8988T (cell line): ENCODE measurements at regions not wholly inside any gene's neighbourhood (a gene's known extent, or its start where the extent isn't known, plus 50 kb on each side); places are given as distances from the start of the nearest gene placed in this dataset.
"Not testable (repeated sequence)": the region's sequence is repeated elsewhere in the genome, so short reads cannot be mapped to it uniquely, and the experiment has no call there.

Experiments
- DNase-seq: peaks from one replicate; pipeline ENCODE4 v3.0.0; 2011

DNA sequence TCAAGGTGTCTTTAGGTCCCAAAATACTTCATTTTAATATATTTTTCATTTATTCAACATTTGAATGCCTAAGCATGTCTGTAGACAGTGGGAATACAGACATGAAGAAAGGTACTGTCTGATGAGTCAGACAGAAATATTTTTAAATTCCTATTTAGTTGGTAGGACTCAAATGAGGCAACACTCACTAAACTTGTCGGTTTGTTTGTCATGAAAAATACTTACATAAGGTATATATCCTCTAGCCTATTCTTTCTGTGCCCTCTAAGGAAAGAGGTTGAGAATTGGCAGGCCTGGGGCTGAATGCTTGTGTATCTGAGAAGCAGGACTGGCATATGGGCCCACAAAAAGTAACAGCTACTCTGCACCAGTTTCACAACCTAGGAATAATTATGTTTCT, 423.6 kb upstream of the MDFIC2 start:
- DNase-seq: no peak

GRCh38 chr3:70734756-70735155, 422.3 kb upstream of the MDFIC2 start:
- DNase-seq: no peak

- no peak for DNase-seq
Observed at GRCh38 chr3:70731046-70731445, 418.6 kb upstream of the MDFIC2 start.

GRCh38 chr3:70729845-70730244, 417.4 kb upstream of the MDFIC2 start:
- DNase-seq: no peak

DNA sequence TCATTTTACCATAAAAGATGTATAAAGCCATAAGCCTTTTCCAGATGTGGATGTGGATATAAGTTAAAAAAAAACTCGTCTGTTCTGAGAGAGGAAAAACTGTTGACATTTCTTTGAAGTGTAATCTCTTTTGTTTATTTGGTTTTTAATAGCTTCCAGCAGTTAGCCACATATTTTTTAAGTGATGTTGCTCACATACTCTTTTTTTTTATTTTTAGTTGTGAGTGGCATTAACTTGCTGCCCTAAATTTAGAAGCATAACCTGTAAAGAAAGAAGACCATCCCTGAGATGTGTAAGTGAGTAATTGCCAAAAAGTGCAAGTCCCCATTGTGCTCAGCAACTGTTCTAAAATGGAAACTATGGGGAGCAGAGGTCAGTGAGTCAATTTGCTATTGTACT, 415.9 kb upstream of the MDFIC2 start:
- DNase-seq: no peak

DNA sequence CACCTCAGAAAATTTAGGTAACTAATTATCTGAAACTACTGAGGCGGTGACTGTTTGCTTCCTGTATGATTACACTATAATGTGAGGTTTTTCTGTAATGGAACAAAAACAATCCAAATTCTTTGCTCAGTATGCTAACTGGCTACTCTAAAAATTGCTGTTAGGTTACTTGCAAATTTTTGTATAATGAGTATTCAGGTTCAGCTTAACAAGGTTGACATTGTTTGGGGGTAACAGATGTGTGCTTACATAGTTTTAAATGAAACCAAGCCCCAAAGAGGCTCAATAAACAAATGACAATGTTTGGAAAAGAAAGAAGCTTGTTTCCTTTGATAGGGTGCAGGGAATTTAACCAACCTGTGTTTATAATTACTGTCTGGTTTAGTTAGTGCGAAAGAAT, 414.5 kb upstream of the MDFIC2 start:
- DNase-seq: no peak

DNA sequence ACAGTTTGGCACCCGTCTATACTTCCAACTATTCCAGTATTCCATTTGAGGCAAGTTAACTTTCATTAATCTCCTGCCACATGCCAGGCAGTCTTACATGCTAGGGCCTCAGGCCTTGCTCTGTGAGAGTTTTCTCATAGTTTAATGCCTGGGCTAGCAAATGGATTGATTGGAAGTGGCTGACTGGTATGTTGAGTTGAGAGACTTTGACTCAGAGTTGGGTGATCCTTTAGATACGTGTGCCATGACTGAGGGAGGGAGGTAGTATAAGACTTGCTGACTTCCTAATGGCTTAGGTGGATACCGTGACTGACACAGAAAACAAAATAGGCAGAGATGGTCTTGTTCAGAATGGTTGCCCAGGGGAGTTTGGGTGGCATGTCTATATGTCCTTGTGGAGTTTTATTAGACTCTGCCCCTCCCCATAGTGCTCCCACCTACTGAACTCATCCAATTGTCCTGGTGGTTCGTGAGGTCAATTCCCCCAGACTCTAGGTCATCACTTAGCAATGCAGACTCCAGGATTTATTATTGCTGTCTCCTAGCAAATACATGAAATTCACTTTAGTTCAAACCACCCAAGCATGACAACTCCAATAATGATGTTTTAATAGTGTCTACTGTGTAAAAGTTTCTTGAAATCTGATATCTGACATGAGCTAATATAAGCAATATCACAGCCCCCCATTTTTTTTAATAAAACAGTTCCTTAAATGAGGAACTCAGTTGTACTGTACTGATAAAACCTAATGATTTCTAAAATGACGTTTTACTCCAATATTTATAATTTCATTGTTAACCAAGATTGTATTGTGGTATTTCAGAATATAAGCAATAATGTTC, 413.9 kb upstream of the MDFIC2 start:
- no peak for DNase-seq

DNA sequence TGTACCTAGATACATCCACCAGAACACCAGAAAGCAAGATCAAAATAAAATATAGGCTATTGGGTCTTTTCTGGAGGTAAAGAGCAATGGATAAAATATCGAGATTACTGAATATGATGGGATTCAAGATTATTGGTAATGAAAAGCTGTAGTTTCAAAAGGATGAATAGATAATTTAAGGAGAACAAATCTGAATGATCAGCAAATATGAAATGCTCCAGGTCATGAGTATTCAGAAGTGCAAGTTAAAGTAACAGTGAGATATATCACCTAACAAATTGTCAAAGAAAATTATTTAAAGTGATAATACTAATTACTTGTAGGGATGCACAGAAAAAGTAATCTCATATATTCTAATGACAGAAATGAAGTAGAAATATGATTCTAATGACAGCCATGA, 409.6 kb upstream of the MDFIC2 start:
- no peak for DNase-seq

- no peak for DNase-seq
Observed at GRCh38 chr3:70716832-70717231, 404.4 kb upstream of the MDFIC2 start.

DNA sequence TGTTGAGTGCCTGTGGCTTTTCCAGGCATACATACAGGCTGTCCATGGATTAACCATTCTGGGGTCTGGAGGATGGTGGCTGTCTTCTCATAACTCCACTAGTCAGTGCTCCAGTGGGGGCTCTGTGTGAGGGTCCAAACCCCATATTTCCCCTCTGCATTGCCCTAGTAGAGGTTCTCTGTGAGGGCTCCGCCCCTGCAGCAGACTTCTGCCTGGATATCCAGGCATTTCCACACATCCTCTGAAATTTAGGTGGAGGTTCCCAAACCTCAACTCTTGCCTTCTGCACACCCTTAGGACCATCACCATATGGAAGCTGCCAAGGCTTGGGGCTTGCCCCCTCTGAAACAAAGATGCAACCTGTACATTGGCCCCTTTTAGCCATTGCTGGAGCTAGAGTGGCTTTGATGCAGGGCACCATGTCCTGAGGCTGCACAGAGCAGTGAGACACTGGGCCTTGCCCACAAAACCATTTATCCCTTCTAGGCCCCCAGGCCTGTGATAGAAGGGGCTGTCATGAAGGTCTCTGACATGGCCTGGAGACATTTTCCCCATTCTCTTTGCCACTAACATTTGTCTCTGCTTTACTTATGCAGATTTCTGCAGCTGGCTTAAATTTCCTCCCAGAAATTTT, 400.1 kb upstream of the MDFIC2 start:
- no peak for DNase-seq

GRCh38 chr3:70703305-70704102, 391.1 kb upstream of the MDFIC2 start:
- no peak for DNase-seq

GRCh38 chr3:70702132-70702531, 389.7 kb upstream of the MDFIC2 start:
- DNase-seq: no peak

DNA sequence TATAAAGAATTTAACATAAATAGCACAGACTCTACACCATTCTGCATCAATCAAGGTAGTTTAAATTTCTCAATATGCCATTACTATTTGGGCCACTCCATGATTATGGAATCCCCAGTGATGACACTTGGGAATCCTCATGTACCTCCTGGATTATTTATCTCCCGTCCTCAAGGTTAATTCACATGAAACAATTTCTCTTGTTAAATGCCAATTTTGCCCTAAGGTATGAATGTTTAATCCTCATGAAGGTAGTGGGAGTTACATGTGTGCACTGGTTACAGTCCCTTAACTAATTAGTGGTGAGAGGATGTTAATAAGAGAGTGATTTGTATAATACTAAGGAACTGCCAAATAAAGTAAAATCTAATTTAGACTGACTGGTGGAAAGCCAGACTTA, 372.3 kb upstream of the MDFIC2 start:
- DNase-seq: no peak

- not testable (repeated sequence) for DNase-seq
Observed at GRCh38 chr3:70675810-70676209, 363.4 kb upstream of the MDFIC2 start.

DNA sequence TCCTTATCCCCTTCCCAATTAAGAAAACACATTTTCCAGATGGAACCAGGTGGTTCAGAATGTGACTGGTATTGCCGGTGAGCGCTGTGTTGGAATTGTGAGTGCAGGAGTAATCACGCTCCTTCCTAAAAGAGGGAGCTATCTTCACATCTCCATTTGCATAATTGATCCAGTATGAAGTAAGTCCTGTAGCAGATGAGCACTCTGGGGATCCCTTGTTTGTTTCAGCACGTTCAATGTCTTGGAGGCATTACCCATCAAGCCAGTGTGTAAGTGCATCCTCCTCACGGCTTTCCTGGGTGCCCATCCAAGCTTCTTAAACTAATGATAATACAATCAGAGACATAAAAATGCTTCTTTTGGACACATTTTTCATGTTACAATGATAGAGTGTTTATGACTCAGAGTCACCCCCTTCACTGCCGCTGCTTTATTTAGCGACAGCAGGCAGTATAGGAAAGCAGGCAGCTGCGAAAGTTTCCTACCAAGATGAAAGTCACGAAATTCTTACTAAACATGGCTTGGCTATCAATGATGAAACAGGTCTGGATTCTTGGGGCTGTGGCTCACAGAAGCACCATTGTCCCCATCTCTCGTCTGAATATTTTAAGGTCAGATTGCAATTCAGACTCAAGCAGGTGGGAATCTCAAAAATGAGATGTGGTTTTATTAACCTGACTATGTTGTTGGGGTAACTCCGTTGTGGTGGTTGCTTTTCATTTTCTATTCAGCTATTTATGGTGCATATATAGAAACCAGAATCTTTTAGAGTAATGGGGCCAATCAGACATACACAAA, 346.3 kb upstream of the MDFIC2 start:
- no peak for DNase-seq

DNA sequence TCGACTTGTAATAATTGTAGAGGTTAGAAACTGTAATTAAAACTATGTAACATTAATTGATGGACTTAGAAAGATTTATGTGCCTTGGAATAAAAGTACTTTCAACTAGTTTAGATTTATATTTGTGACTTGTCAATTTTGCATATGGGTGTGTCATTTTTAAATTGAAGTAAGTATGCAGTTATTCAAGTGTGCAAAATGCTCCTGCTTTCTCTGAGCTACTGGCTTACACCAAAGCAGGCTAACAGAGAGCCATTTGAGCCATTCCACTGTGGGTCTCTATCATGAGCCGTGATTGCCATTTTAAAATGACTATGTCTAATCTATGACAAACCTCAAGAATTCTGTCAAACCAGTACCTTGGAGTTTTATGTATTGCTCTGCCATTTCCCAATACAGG, 345.0 kb upstream of the MDFIC2 start:
- DNase-seq: no peak

- DNase-seq: no peak
Observed at GRCh38 chr3:70647823-70648222, 335.4 kb upstream of the MDFIC2 start.

DNA sequence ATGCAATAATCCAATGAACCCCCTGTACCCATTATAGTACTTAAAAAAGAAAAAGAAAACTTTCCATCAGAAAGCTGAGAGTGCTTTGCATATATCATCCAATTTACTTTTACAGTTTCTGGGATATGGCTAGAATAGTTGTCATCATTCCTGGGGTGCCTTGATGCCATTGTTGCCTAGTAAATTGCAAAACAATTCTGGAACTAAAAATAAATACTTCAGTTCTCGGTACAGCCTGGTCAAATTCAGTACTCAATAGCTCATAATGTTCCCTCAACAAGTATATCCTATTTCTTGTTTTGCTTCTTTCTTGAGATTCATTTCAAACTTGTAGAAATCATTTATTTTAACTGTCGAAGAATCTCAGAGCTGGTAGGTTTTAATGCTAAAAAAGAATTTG, 334.7 kb upstream of the MDFIC2 start:
- no peak for DNase-seq

DNA sequence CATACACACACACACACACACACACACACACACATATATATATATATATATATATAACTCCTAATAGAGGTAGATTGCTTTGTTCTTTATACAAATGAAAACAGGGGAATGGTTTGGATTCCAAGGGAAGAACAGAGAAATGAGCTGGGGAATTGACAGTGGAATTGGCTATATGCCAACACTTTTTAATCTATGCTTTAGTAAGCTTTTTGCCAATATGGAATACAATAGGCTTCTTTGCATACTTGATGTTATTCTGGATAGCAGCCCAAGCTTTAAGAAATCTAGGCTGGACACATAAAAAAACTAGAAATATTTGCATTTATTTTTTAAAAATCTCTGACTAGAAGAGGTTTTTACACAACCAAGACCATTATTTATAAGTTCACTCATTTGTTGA, 334.2 kb upstream of the MDFIC2 start:
- DNase-seq: no peak

GRCh38 chr3:70640481-70640880, 328.0 kb upstream of the MDFIC2 start:
- no peak for DNase-seq

DNA sequence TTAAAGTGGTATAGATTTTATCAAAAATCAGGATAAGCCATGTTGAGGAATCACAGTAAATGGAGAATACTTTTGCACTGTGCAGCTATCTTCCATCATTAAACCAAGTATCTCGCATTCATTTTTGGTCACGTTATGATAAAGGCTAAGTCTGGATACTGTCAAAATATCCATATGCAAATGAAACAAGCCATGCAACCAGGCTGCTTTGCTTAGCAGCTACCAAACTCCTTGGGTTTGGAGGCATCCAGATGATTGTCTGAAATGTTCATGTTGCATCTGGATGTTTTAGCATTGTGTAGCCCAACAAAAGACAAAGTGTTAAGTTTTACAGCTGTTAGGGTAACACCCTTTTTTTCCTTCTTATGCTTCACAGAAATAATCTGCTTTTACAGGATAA, 322.9 kb upstream of the MDFIC2 start:
- no peak for DNase-seq

DNA sequence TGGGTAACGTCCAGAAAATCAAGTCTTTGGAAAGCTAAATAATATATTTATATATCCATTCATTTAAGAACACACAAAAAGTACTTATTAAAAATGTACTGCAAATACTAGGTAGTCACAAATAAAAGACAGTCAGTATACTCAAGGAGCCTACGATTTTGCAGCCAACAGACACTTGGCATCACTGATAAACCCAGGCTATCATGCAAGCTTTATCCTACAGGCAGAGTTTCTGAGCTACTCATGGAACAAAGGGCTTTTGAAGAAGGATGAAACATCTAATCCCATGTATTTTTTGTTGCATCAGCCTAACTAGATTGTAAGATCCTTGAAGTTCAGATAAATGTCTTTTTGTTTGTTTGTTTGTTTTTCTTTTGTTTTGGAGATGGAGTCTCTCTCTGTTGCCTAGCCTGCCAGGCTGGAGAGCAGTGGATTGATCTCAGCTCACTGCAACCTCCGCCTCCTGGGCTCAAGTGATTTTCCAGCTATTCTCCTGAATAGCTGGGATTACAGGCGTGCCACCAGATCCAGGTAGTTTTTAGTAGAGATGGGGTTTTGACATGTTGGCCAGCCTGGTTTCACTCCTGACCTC, 319.4 kb upstream of the MDFIC2 start:
- DNase-seq: no peak

- DNase-seq: no peak
Observed at GRCh38 chr3:70621451-70621850, 309.0 kb upstream of the MDFIC2 start.
